Hepatocyte (in vitro differentiated cells): ENCODE measurements at regions not wholly inside any gene's neighbourhood (a gene's known extent, or its start where the extent isn't known, plus 50 kb on each side); places are given as distances from the start of the nearest gene placed in this dataset.

ENCODE experiments used
- DNase-seq: peaks from one replicate; pipeline ENCODE4 v3.0.0-alpha.2; 2016; ENCODE audit warnings: low spot score
- H2AFZ ChIP-seq: fragments of 200-600 bp; sonication (generic); 2 replicates; pipeline ENCODE4 v1.6.0; 2016; ENCODE audit warnings: antibody characterized with exemption, mild to moderate bottlenecking
- H3K27ac ChIP-seq: fragments of 200-600 bp; sonication (generic); 2 replicates; pipeline ENCODE4 v1.5.1; 2016; ENCODE audit warnings: mild to moderate bottlenecking
- H3K27me3 ChIP-seq: fragments of 200-600 bp; sonication (generic); 2 replicates; pipeline ENCODE4 v1.6.1; 2016
- H3K36me3 ChIP-seq: fragments of 200-600 bp; sonication (generic); replicated peaks from 2 replicates; pipeline ENCODE4 v1.5.1; 2016; ENCODE audit warnings: low read depth; ENCODE audit not compliant: insufficient read depth
- H3K4me1 ChIP-seq: fragments of 200-600 bp; sonication (generic); 2 replicates; pipeline ENCODE4 v1.5.1; 2016; ENCODE audit warnings: mild to moderate bottlenecking, moderate library complexity; ENCODE audit not compliant: insufficient read depth
- H3K4me2 ChIP-seq: fragments of 200-600 bp; sonication (generic); 2 replicates; pipeline ENCODE4 v1.6.0; 2016
- H3K4me3 ChIP-seq: fragments of 200-600 bp; sonication (generic); 2 replicates; pipeline ENCODE4 v1.5.1; 2016; ENCODE audit warnings: mild to moderate bottlenecking
- H3K79me2 ChIP-seq: fragments of 200-600 bp; sonication (generic); 2 replicates; pipeline ENCODE4 v1.6.0; 2017; ENCODE audit warnings: mild to moderate bottlenecking
- H3K9me2 ChIP-seq: fragments of 200-600 bp; sonication (generic); replicated peaks from 2 replicates; pipeline ENCODE4 v1.6.0; 2017; ENCODE audit warnings: mild to moderate bottlenecking; ENCODE audit not compliant: insufficient read depth
- H3K9me3 ChIP-seq: fragments of 200-600 bp; sonication (generic); 2 replicates; pipeline ENCODE4 v1.5.1; 2016; ENCODE audit warnings: low read depth, mild to moderate bottlenecking
- H4K20me1 ChIP-seq: fragments of 200-600 bp; sonication (generic); 2 replicates; pipeline ENCODE4 v1.6.0; 2016; ENCODE audit warnings: mild to moderate bottlenecking; ENCODE audit not compliant: insufficient read depth, poor library complexity, severe bottlenecking
- EZH2 ChIP-seq: fragments of 200-600 bp; sonication (generic); IDR thresholded peaks from 2 replicates; pipeline ENCODE4 v1.6.1; 2016; ENCODE audit warnings: antibody characterized with exemption, mild to moderate bottlenecking, borderline replicate concordance
- EZH2phosphoT487 ChIP-seq: fragments of 200-600 bp; sonication (generic); IDR thresholded peaks from one replicate; pipeline ENCODE4 v1.6.1; 2018; ENCODE audit warnings: antibody characterized with exemption, mild to moderate bottlenecking, low read depth, moderate library complexity; ENCODE audit not compliant: unreplicated experiment, severe bottlenecking
- WGBS: methylation state at CpG from one replicate; pipeline ENCODE4 v1.1.6; 2016; ENCODE audit warnings: low lambda C conversion rate; ENCODE audit errors: missing lambda C conversion rate; 5-methylcytosine and 5-hydroxymethylcytosine counted together
- TF ChIP-seq, protein P1 (sequence below): fragments of 200-600 bp; sonication (generic); IDR thresholded peaks from 2 replicates; pipeline ENCODE4 v1.5.1; 2016; ENCODE audit warnings: antibody characterized with exemption, mild to moderate bottlenecking; ENCODE audit not compliant: poor library complexity

GRCh38 chr4:138021139-138021830, 220.9 kb downstream of the SLC7A11 start:
- no peaks in the 10 kb centered on the region for H3K36me3 ChIP-seq
- no peaks in the 10 kb centered on the region for H3K4me1 ChIP-seq
- no peaks in the 10 kb centered on the region for H3K27me3 ChIP-seq
- H3K4me3 ChIP-seq: no peak overlapping the region
- H2AFZ ChIP-seq: no peak overlapping the region
- H3K4me2 ChIP-seq: no peak overlapping the region
- H3K79me2 ChIP-seq: no peaks in the 10 kb centered on the region
- 44% methylated on average over 3 of the region's 3 CpGs for WGBS
- no peaks in the 10 kb centered on the region for H3K9me3 ChIP-seq
- no peaks in the 10 kb centered on the region for H4K20me1 ChIP-seq
- DNase-seq: no peak
- TF ChIP-seq, protein P1, sequence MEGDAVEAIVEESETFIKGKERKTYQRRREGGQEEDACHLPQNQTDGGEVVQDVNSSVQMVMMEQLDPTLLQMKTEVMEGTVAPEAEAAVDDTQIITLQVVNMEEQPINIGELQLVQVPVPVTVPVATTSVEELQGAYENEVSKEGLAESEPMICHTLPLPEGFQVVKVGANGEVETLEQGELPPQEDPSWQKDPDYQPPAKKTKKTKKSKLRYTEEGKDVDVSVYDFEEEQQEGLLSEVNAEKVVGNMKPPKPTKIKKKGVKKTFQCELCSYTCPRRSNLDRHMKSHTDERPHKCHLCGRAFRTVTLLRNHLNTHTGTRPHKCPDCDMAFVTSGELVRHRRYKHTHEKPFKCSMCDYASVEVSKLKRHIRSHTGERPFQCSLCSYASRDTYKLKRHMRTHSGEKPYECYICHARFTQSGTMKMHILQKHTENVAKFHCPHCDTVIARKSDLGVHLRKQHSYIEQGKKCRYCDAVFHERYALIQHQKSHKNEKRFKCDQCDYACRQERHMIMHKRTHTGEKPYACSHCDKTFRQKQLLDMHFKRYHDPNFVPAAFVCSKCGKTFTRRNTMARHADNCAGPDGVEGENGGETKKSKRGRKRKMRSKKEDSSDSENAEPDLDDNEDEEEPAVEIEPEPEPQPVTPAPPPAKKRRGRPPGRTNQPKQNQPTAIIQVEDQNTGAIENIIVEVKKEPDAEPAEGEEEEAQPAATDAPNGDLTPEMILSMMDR: no peak
- TF ChIP-seq EZH2phosphoT487: no peak
- no peak for TF ChIP-seq EZH2
- no peak overlapping the region for H3K27ac ChIP-seq
- H3K9me2 ChIP-seq: no peaks in the 10 kb centered on the region

- WGBS: 74% methylated on average over 6 of the region's 6 CpGs
- TF ChIP-seq EZH2: no peak
- TF ChIP-seq, protein P1: no peak
- no peak for TF ChIP-seq EZH2phosphoT487
Measured at GRCh38 chr4:138014590-138015288, 227.4 kb downstream of the SLC7A11 start.

DNA sequence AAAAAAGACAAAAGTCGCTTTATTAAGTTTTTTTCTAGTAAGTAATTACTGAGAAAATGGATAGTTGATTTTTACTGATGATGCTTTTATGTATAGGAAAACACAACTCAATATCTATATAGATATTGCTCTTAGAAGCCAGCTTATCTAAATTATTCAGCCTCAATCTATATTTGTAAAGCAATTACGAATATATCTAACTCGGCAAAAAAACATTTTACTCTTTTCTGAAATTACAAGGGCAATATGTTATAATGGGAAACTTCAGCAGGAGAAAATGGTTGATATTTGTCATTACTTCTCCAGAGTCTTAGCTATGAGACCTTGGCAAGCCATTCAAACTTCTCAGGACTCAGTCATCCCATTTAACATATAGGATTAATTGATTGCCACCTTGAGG, 228.5 kb downstream of the SLC7A11 start:
- WGBS: 66% methylated on average over 3 of the region's 3 CpGs
- DNase-seq: no peak
- no peak overlapping the region for H2AFZ ChIP-seq
- no peaks in the 10 kb centered on the region for H3K79me2 ChIP-seq
- H3K4me2 ChIP-seq: no peak overlapping the region
- no peaks in the 10 kb centered on the region for H3K36me3 ChIP-seq
- no peaks in the 10 kb centered on the region for H3K9me2 ChIP-seq
- H3K4me1 ChIP-seq: no peaks in the 10 kb centered on the region
- no peak overlapping the region for H3K4me3 ChIP-seq
- no peak for TF ChIP-seq EZH2phosphoT487
- TF ChIP-seq EZH2: no peak
- TF ChIP-seq, protein P1: no peak
- no peaks in the 10 kb centered on the region for H3K9me3 ChIP-seq
- H3K27me3 ChIP-seq: no peaks in the 10 kb centered on the region
- H4K20me1 ChIP-seq: no peaks in the 10 kb centered on the region
- H3K27ac ChIP-seq: no peak overlapping the region

More at GRCh38 chr4:138014590-138015288, 227.4 kb downstream of the SLC7A11 start:
- no peaks in the 10 kb centered on the region for H3K79me2 ChIP-seq
- H4K20me1 ChIP-seq: no peaks in the 10 kb centered on the region
- no peak overlapping the region for H3K4me3 ChIP-seq
- H2AFZ ChIP-seq: no peak overlapping the region
- no peaks in the 10 kb centered on the region for H3K9me3 ChIP-seq
- no peaks in the 10 kb centered on the region for H3K27me3 ChIP-seq
- H3K27ac ChIP-seq: no peak overlapping the region
- no peaks in the 10 kb centered on the region for H3K9me2 ChIP-seq
- no peaks in the 10 kb centered on the region for H3K4me1 ChIP-seq
- DNase-seq: no peak
- no peak overlapping the region for H3K4me2 ChIP-seq
- no peaks in the 10 kb centered on the region for H3K36me3 ChIP-seq
